Erythroblast (primary cell): ENCODE measurements at regions not wholly inside any gene's neighbourhood (a gene's known extent, or its start where the extent isn't known, plus 50 kb on each side); places are given as distances from the start of the nearest gene placed in this dataset.

Experiments
- GATA1 ChIP-seq: IDR thresholded peaks from 2 replicates; pipeline ENCODE4 v1.6.1; 2011; ENCODE audit warnings: low read depth, mild to moderate bottlenecking, control low read depth, low read length, moderate library complexity
- POLR2A ChIP-seq: IDR thresholded peaks from 2 replicates; pipeline ENCODE4 v1.6.1; 2011; ENCODE audit warnings: mild to moderate bottlenecking, low read length

- no peak for TF ChIP-seq POLR2A
- TF ChIP-seq GATA1 = no peak
These were observed 70.0 kb upstream of the CACNA1E start for GRCh38 chr1:181413195-181413815.
